ENCODE measurements at regions not wholly inside any gene's neighbourhood (a gene's known extent, or its start where the extent isn't known, plus 50 kb on each side); places are given as distances from the start of the nearest gene placed in this dataset.

- 89 to 94% methylated on average over 3 of the region's 3 CpGs for WGBS, 2 donors
- no peaks in the 10 kb centered on the region for H3K36me3 ChIP-seq
- H3K27me3 ChIP-seq: no peaks in the 10 kb centered on the region
- no peak for TF ChIP-seq EP300 (IDR thresholded peaks at IDR 0.05)
- TF ChIP-seq CTCF (IDR thresholded peaks at IDR 0.05): no peak
- TF ChIP-seq POLR2AphosphoS5 (IDR thresholded peaks at IDR 0.05): no peak
- no peak for TF ChIP-seq POLR2A (IDR thresholded peaks at IDR 0.05)
- DNase-seq: no peak
- no peak overlapping the region for H3K4me3 ChIP-seq
- intact Hi-C loops (cut with DNase I): no loop called here
- no peak overlapping the region for H3K27ac ChIP-seq
- H3K9me3 ChIP-seq: no peaks in the 10 kb centered on the region
- no peaks in the 10 kb centered on the region for H3K4me1 ChIP-seq
Measured at GRCh38 chr12:74455429-74455828, 82.2 kb upstream of the ATXN7L3B start.

GRCh38 chr12:74456431-74456830, 81.2 kb upstream of the ATXN7L3B start:
- Histone ChIP-seq H3K27me3 (no peaks in the 10 kb centered on the region), H3K4me1 (no peaks in the 10 kb centered on the region), H3K9me3 (no peaks in the 10 kb centered on the region), H3K27ac (no peak overlapping the region), H3K4me3 (no peak overlapping the region), H3K36me3 (no peaks in the 10 kb centered on the region)
- 73 to 80% methylated on average over 3 of the region's 3 CpGs for WGBS, 2 donors
- no peak for DNase-seq
- no peak for TF ChIP-seq EP300 (IDR thresholded peaks at IDR 0.05)
- TF ChIP-seq POLR2A (IDR thresholded peaks at IDR 0.05): no peak
- TF ChIP-seq POLR2AphosphoS5 (IDR thresholded peaks at IDR 0.05): no peak
- TF ChIP-seq CTCF (IDR thresholded peaks at IDR 0.05): no peak
- intact Hi-C loops (cut with DNase I): no loop called here

- no peak for DNase-seq
- Histone ChIP-seq H3K27ac (no peak overlapping the region), H3K4me3 (no peak overlapping the region), H3K4me1 (no peaks in the 10 kb centered on the region), H3K36me3 (no peaks in the 10 kb centered on the region), H3K9me3 (no peaks in the 10 kb centered on the region), H3K27me3 (no peaks in the 10 kb centered on the region)
- 69 to 78% methylated on average over 4 of the region's 4 CpGs for WGBS, 2 donors
- intact Hi-C loops (cut with DNase I): no loop called here
- TF ChIP-seq EP300 (IDR thresholded peaks at IDR 0.05) (no peak), CTCF (IDR thresholded peaks at IDR 0.05) (no peak), POLR2AphosphoS5 (IDR thresholded peaks at IDR 0.05) (no peak), POLR2A (IDR thresholded peaks at IDR 0.05) (no peak)
Measured at GRCh38 chr12:74468401-74468800, 69.2 kb upstream of the ATXN7L3B start.

- Histone ChIP-seq H3K9me3 (no peaks in the 10 kb centered on the region), H3K4me1 (no peaks in the 10 kb centered on the region), H3K27me3 (no peaks in the 10 kb centered on the region), H3K27ac (no peak overlapping the region), H3K4me3 (no peak overlapping the region), H3K36me3 (no peaks in the 10 kb centered on the region)
- intact Hi-C loops (cut with DNase I): no loop called here
- no peak for DNase-seq
- no peak for TF ChIP-seq POLR2AphosphoS5 (IDR thresholded peaks at IDR 0.05)
- no peak for TF ChIP-seq CTCF (IDR thresholded peaks at IDR 0.05)
- TF ChIP-seq EP300 (IDR thresholded peaks at IDR 0.05): no peak
- no peak for TF ChIP-seq POLR2A (IDR thresholded peaks at IDR 0.05)
- WGBS, 2 donors: 24 to 79% methylated on average over 1 of the region's 1 CpG
Measured at GRCh38 chr12:74476234-74476633, 61.4 kb upstream of the ATXN7L3B start.

- Histone ChIP-seq H3K27ac (no peak overlapping the region), H3K4me1 (no peaks in the 10 kb centered on the region), H3K4me3 (no peak overlapping the region), H3K36me3 (no peaks in the 10 kb centered on the region), H3K9me3 (no peaks in the 10 kb centered on the region), H3K27me3 (no peaks in the 10 kb centered on the region)
- TF ChIP-seq EP300 (IDR thresholded peaks at IDR 0.05): no peak
- no peak for TF ChIP-seq CTCF (IDR thresholded peaks at IDR 0.05)
- no peak for TF ChIP-seq POLR2AphosphoS5 (IDR thresholded peaks at IDR 0.05)
- intact Hi-C loops (cut with DNase I): no loop called here
- DNase-seq: no peak
- 78 to 79% methylated on average over 2 of the region's 2 CpGs for WGBS, 2 donors
Measured at GRCh38 chr12:74481078-74481477, 56.6 kb upstream of the ATXN7L3B start.
